Endothelial cell of umbilical vein (primary cell): ENCODE measurements at regions not wholly inside any gene's neighbourhood (a gene's known extent, or its start where the extent isn't known, plus 50 kb on each side); places are given as distances from the start of the nearest gene placed in this dataset.

Experiments used
- BruUV-seq: library from RNA; stranded (reverse); fragments of 400-500 nt; replicated peaks from 2 replicates; lab custom pipeline; 2021; lab: Mats Ljungman, UMichigan
- CTCF ChIA-PET: fragments of 300-600, 350-600 bp; sonication (Branson Sonifier 250); formaldehyde crosslinking; loops from one replicate; lab custom pipeline; 2021; ENCODE audit warnings: antibody characterized with exemption, inconsistent platforms; lab: Charles Lee
- POLR2A ChIA-PET: fragments of 300-600, 350-600 bp; sonication (Branson Sonifier 250); formaldehyde crosslinking; loops from one replicate; lab custom pipeline; 2021; ENCODE audit warnings: antibody characterized with exemption, inconsistent platforms; lab: Charles Lee
- DNase-seq: peaks from one replicate; pipeline ENCODE4 v3.0.0-alpha.2; 2011; ENCODE audit warnings: low read depth, low spot score
- FAIRE-seq: peaks from 2 replicates; lab custom pipeline; 2011; peaks lifted over from hg19 to GRCh38; lab: Jason Lieb, UNC
- H2AFZ ChIP-seq: 2 replicates; pipeline ENCODE4 v1.6.0; 2012; ENCODE audit warnings: low read depth, low read length, control low read depth, inconsistent platforms
- H3K27ac ChIP-seq: 2 replicates; pipeline ENCODE4 v1.5.1; 2011; ENCODE audit warnings: low read depth, mild to moderate bottlenecking, control low read depth, low read length, moderate library complexity; ENCODE audit not compliant: insufficient read depth
- H3K27me3 ChIP-seq, 2 experiments: 2 replicates each; pipeline versions ENCODE4 v1.6.0 to v1.6.1; 2011; ENCODE audit warnings: low read length in 2 of 2, mixed read lengths in 1 of 2; ENCODE audit not compliant: control insufficient read depth in 2 of 2, insufficient read depth in 2 of 2
- H3K36me3 ChIP-seq, 2 experiments: 2 replicates in 1 of 2; 3 replicates in 1 of 2; pipeline ENCODE4 v1.5.1; 2011; ENCODE audit warnings: low read length in 2 of 2, mild to moderate bottlenecking in 1 of 2, moderate library complexity in 1 of 2; ENCODE audit not compliant: control insufficient read depth in 2 of 2, insufficient read depth in 2 of 2; ENCODE audit errors: extremely low read depth in 1 of 2
- H3K4me1 ChIP-seq: 3 replicates; pipeline ENCODE4 v1.5.1; 2011; ENCODE audit warnings: mild to moderate bottlenecking, low read length; ENCODE audit not compliant: control insufficient read depth, insufficient read depth; ENCODE audit errors: extremely low read depth
- H3K4me2 ChIP-seq: 2 replicates; pipeline ENCODE4 v1.6.1; 2011; ENCODE audit warnings: low read length, control low read depth, mixed read lengths; ENCODE audit not compliant: insufficient read depth
- H3K4me3 ChIP-seq, 3 experiments: fragments of 200-600 bp in 1 of 3; sonication (generic), shearing (Covaris generic) in 1 of 3; replicated peaks in 1 of 3; 2 replicates each; pipeline ENCODE4 v1.5.1; 2011 to 2016; ENCODE audit warnings: control low read depth in 3 of 3, low read length in 3 of 3, mild to moderate bottlenecking in 2 of 3, inconsistent platforms in 1 of 3, low read depth in 1 of 3, moderate library complexity in 1 of 3; ENCODE audit not compliant: insufficient read depth in 1 of 3
- H3K79me2 ChIP-seq: 2 replicates; pipeline ENCODE4 v1.6.0; 2012; ENCODE audit warnings: low read length, inconsistent platforms; ENCODE audit not compliant: control insufficient read depth, insufficient read depth
- H3K9ac ChIP-seq: replicated peaks from 2 replicates; pipeline ENCODE3; 2011; ENCODE audit warnings: low read length, control low read depth; ENCODE audit not compliant: insufficient read depth; ENCODE audit errors: extremely low read depth
- H3K9me1 ChIP-seq: replicated peaks from 3 replicates; pipeline ENCODE4 v1.6.0; 2011; ENCODE audit warnings: mild to moderate bottlenecking, low read length; ENCODE audit not compliant: control insufficient read depth, insufficient read depth; ENCODE audit errors: extremely low read depth
- H3K9me3 ChIP-seq: replicated peaks from 2 replicates; pipeline ENCODE4 v1.5.1; 2012; ENCODE audit warnings: low read length, inconsistent platforms; ENCODE audit not compliant: control insufficient read depth, insufficient read depth
- H4K20me1 ChIP-seq: replicated peaks from 2 replicates; pipeline ENCODE3; 2011; ENCODE audit warnings: mild to moderate bottlenecking, low read length; ENCODE audit not compliant: control insufficient read depth, insufficient read depth; ENCODE audit errors: extremely low read depth
- EZH2 ChIP-seq: IDR thresholded peaks from 2 replicates; pipeline ENCODE4 v1.6.1; 2012; ENCODE audit warnings: borderline replicate concordance, low read depth, mild to moderate bottlenecking, moderate library complexity, low read length, inconsistent platforms; ENCODE audit not compliant: severe bottlenecking
- FOS ChIP-seq: IDR thresholded peaks from 2 replicates; pipeline ENCODE4 v1.6.1; 2011; ENCODE audit warnings: mild to moderate bottlenecking, low read length, moderate library complexity, borderline replicate concordance; ENCODE audit not compliant: insufficient read depth
- GATA2 ChIP-seq: IDR thresholded peaks from 2 replicates; pipeline ENCODE4 v1.7.0; 2011; ENCODE audit warnings: low read depth, mild to moderate bottlenecking, moderate library complexity, mixed read lengths, low read length; ENCODE audit not compliant: insufficient read length, insufficient read depth
- JUN ChIP-seq: IDR thresholded peaks from 2 replicates; pipeline ENCODE4 v1.6.1; 2011; ENCODE audit warnings: borderline replicate concordance, low read depth; ENCODE audit not compliant: insufficient read length, insufficient read depth
- MYC ChIP-seq: IDR thresholded peaks from one replicate; pipeline ENCODE4 v1.6.1; 2011; ENCODE audit warnings: mild to moderate bottlenecking, low read depth, low read length
- POLR2A ChIP-seq: IDR thresholded peaks from 2 replicates; pipeline ENCODE4 v1.6.1; 2012; ENCODE audit warnings: low read depth, mild to moderate bottlenecking, control low read depth, low read length
- POLR2AphosphoS5 ChIP-seq: IDR thresholded peaks from 2 replicates; pipeline ENCODE4 v1.6.1; 2012; ENCODE audit warnings: low read depth, mild to moderate bottlenecking, control low read depth, low read length, moderate library complexity; ENCODE audit not compliant: insufficient read depth
- dilution Hi-C: fragments of 300-500 bp; cut with MboI; formaldehyde crosslinking; loops from one replicate; pipeline ENCODE4 v1.15.0; 2019; ENCODE audit warnings: low sequenced_read_pairs; ENCODE audit not compliant: extremely low pct_ligation_motif_present
- intact Hi-C: fragments of 100-400 bp; cut with micrococcal nuclease; formaldehyde crosslinking; loops from one replicate; pipeline ENCODE4 v1.10.0; 2022
- TF ChIP-seq, protein P1 (sequence below), 2 donors: IDR thresholded peaks; 1 replicate in 1 of 2; 2 replicates in 1 of 2; pipeline ENCODE4 v1.5.1; 2011; ENCODE audit warnings: low read length in 2 of 2, mild to moderate bottlenecking in 2 of 2, moderate library complexity in 2 of 2, control low read depth in 1 of 2, inconsistent platforms in 1 of 2, low read depth in 1 of 2; ENCODE audit not compliant: insufficient read depth in 1 of 2; ENCODE audit errors: extremely low read depth in 1 of 2
- TF ChIP-seq, protein P2 (sequence below): IDR thresholded peaks from 2 replicates; pipeline ENCODE4 v1.6.1; 2011; ENCODE audit not compliant: insufficient read depth, insufficient read length

DNA sequence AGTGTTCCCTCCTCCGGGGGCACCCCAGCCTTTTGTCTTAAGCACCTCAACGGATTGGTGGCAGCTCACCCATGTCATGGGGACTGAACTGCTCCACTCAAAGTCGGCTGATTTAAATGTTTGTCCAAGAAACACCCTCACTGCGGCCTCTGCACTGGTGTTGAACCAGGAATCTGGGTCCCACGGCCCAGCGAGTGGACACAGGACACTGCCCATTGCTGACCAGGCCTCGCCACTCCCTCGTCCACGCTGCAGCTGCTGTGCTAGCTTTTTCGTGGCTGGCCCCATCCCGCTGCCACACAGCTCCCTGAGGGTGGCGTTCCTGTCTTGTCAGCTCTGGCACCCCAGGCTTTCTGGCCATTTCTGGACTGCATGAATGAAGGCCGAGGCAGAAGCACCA, 646.2 kb downstream of the BRD1 start:
- no peak overlapping the region for H3K27ac ChIP-seq
- H3K4me3 ChIP-seq, result no peak overlapping the region
- TF ChIP-seq POLR2AphosphoS5 (no peak), FOS (no peak), POLR2A (no peak), EZH2 (no peak), JUN (no peak), MYC (no peak), GATA2 (no peak)
- TF ChIP-seq, protein P1, sequence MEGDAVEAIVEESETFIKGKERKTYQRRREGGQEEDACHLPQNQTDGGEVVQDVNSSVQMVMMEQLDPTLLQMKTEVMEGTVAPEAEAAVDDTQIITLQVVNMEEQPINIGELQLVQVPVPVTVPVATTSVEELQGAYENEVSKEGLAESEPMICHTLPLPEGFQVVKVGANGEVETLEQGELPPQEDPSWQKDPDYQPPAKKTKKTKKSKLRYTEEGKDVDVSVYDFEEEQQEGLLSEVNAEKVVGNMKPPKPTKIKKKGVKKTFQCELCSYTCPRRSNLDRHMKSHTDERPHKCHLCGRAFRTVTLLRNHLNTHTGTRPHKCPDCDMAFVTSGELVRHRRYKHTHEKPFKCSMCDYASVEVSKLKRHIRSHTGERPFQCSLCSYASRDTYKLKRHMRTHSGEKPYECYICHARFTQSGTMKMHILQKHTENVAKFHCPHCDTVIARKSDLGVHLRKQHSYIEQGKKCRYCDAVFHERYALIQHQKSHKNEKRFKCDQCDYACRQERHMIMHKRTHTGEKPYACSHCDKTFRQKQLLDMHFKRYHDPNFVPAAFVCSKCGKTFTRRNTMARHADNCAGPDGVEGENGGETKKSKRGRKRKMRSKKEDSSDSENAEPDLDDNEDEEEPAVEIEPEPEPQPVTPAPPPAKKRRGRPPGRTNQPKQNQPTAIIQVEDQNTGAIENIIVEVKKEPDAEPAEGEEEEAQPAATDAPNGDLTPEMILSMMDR (IDR thresholded peaks at IDR 0.05; ENCODE audit: extremely low read depth in 1 of 2, insufficient read depth in 1 of 2, low read depth in 1 of 2, low read length in 2 of 2), result no peak
- TF ChIP-seq, protein P2, sequence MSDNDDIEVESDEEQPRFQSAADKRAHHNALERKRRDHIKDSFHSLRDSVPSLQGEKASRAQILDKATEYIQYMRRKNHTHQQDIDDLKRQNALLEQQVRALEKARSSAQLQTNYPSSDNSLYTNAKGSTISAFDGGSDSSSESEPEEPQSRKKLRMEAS, result no peak
- H3K4me1 ChIP-seq, result no peaks in the 10 kb centered on the region
- H3K4me2 ChIP-seq, result no peak overlapping the region
- H2AFZ ChIP-seq, result no peak overlapping the region
- H3K9me3 ChIP-seq, result peaks cover 20% of the 10 kb centered on the region
- H4K20me1 ChIP-seq, result no peaks in the 10 kb centered on the region
- POLR2A ChIA-PET, result no interaction called here
- no peaks in the 10 kb centered on the region for H3K36me3 ChIP-seq
- intact Hi-C loops (no loop called here), dilution Hi-C loops (no loop called here)
- H3K79me2 ChIP-seq, result no peaks in the 10 kb centered on the region
- H3K27me3 ChIP-seq, result no peaks in the 10 kb centered on the region
- DNase-seq (no peak), FAIRE-seq (no peak)
- no peaks in the 10 kb centered on the region for H3K9me1 ChIP-seq
- CTCF ChIA-PET, result no interaction called here
- no peak overlapping the region for H3K9ac ChIP-seq
- BruUV-seq, result no TSS peak
